ENCODE measurements at regions not wholly inside any gene's neighbourhood (a gene's known extent, or its start where the extent isn't known, plus 50 kb on each side); places are given as distances from the start of the nearest gene placed in this dataset.

DNA sequence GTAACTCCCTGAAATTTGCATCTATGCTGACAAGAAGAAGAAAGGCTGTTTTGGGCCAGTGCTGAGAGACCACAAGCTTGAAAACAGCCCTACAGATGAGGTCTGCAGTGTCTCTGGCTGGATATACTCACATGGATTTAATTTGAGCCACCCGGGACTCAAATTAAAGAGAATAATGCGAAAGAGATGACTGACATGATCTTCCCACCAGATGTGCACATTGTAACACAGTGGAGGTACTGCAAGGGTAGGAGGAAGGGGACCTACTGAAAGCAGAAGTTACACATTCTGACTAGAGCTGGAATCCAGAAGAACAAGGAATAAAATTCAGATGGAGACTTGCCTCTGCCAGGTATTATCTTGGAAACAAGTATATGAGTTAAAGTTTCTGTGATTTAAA lies 728.3 kb upstream of the SGO1 start:
- TF ChIP-seq, protein P1, sequence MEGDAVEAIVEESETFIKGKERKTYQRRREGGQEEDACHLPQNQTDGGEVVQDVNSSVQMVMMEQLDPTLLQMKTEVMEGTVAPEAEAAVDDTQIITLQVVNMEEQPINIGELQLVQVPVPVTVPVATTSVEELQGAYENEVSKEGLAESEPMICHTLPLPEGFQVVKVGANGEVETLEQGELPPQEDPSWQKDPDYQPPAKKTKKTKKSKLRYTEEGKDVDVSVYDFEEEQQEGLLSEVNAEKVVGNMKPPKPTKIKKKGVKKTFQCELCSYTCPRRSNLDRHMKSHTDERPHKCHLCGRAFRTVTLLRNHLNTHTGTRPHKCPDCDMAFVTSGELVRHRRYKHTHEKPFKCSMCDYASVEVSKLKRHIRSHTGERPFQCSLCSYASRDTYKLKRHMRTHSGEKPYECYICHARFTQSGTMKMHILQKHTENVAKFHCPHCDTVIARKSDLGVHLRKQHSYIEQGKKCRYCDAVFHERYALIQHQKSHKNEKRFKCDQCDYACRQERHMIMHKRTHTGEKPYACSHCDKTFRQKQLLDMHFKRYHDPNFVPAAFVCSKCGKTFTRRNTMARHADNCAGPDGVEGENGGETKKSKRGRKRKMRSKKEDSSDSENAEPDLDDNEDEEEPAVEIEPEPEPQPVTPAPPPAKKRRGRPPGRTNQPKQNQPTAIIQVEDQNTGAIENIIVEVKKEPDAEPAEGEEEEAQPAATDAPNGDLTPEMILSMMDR (IDR thresholded peaks at IDR 0.05) = no peak
- no peak for TF ChIP-seq POLR2A (IDR thresholded peaks at IDR 0.05)

All from Peyer's patch (tissue), 4 donors.